ENCODE measurements at regions not wholly inside any gene's neighbourhood (a gene's known extent, or its start where the extent isn't known, plus 50 kb on each side); places are given as distances from the start of the nearest gene placed in this dataset.

DNA sequence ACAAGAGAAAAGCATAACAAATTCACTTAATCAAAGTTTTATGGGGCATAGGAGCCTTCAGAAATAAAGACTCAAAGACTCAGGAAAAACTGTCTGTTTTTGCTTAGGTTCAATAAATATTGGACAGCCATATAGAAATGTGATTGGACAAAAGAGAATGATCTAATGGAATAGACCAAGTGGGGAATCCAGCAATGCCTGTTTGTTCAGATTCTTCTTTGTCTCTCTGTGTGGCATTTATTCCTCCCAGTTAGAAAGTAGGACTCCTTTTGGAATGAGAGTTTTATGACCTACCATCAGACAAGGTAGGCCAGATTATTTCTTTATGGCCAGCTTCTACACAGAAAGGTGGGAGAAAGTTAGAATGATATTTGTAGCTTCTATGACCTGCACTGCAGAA lies 1460.1 kb downstream of the OTOL1 start:
- TF ChIP-seq CTCF (conservative IDR thresholded peaks at IDR 0.05; ENCODE audit: low read length) (no peak), EZH2phosphoT487 (IDR thresholded peaks at IDR 0.05; ENCODE audit: borderline replicate concordance, low read depth, low read length) (no peak)
- Histone ChIP-seq H3K9me3 (ENCODE audit: low read length) (no peaks in the 10 kb centered on the region), H3K27ac (ENCODE audit: low read depth, low read length, poor library complexity, severe bottlenecking) (no peak overlapping the region), H3K4me1 (ENCODE audit: insufficient read depth, low read length, poor library complexity, severe bottlenecking) (no peaks in the 10 kb centered on the region), H3K4me3 (ENCODE audit: low read depth, low read length, poor library complexity, severe bottlenecking) (no peak overlapping the region), H2AFZ (ENCODE audit: low read length) (no peak overlapping the region), H4K20me1 (ENCODE audit: insufficient read depth, low read length) (no peaks in the 10 kb centered on the region), H3K79me2 (ENCODE audit: insufficient read depth, low read depth, low read length) (no peaks in the 10 kb centered on the region), H3K9me2 (ENCODE audit: insufficient read depth, low read length) (no peaks in the 10 kb centered on the region), H3K36me3 (ENCODE audit: insufficient read depth, low read length) (no peaks in the 10 kb centered on the region), H3K4me2 (ENCODE audit: low read length) (no peak overlapping the region)
- ChIA-PET CTCF (ENCODE audit: unreplicated experiment) (no interaction called here), POLR2A (no interaction called here)
- BruUV-seq (replicated peaks): no TSS peak
- DNase-seq (ENCODE audit: low spot score): no peak
- intact Hi-C loops (cut with micrococcal nuclease; ENCODE audit: unreplicated experiment): no loop called here

DNA sequence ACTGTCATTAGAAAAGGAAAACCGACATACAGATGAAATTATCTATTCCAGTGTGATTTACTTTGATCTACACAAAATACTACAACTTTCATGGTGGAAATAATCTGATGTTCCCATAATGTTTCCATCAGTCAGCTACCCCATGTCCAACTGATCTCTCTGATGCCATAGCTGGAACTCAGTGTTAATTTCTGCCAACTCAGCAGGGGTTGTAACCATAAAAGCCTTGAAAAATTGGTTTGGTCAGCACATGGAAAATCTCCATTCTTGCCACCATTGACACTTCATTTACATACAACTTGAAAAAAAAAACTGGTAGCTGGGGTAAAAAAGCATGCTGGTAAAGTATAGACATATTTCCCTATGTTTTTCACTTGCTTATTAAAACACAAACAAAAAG lies 1463.7 kb downstream of the OTOL1 start:
- Histone ChIP-seq H4K20me1 (ENCODE audit: insufficient read depth, low read length) (no peaks in the 10 kb centered on the region), H3K27ac (ENCODE audit: low read depth, low read length, poor library complexity, severe bottlenecking) (no peak overlapping the region), H2AFZ (ENCODE audit: low read length) (no peak overlapping the region), H3K36me3 (ENCODE audit: insufficient read depth, low read length) (no peaks in the 10 kb centered on the region), H3K9me3 (ENCODE audit: low read length) (no peaks in the 10 kb centered on the region), H3K79me2 (ENCODE audit: insufficient read depth, low read depth, low read length) (no peaks in the 10 kb centered on the region), H3K4me3 (ENCODE audit: low read depth, low read length, poor library complexity, severe bottlenecking) (no peak overlapping the region), H3K4me1 (ENCODE audit: insufficient read depth, low read length, poor library complexity, severe bottlenecking) (no peaks in the 10 kb centered on the region), H3K4me2 (ENCODE audit: low read length) (no peak overlapping the region), H3K9me2 (ENCODE audit: insufficient read depth, low read length) (no peaks in the 10 kb centered on the region)
- BruUV-seq (replicated peaks): no TSS peak
- CTCF ChIA-PET (ENCODE audit: unreplicated experiment): no interaction called here
- POLR2A ChIA-PET: interaction anchor here (0.5 kb wide), 1 partner anchor 51 kb away, joined by 5 read pairs; no protein-coding TSS in a partner anchor
- DNase-seq (ENCODE audit: low spot score): no peak
- intact Hi-C loops (cut with micrococcal nuclease; ENCODE audit: unreplicated experiment): no loop called here
- no peak for TF ChIP-seq EZH2phosphoT487 (IDR thresholded peaks at IDR 0.05; ENCODE audit: borderline replicate concordance, low read depth, low read length)
- TF ChIP-seq CTCF (conservative IDR thresholded peaks at IDR 0.05; ENCODE audit: low read length): no peak

GRCh38 chr3:162970292-162970691 lies 1473.7 kb downstream of the OTOL1 start:
- Histone ChIP-seq H3K4me1 (ENCODE audit: insufficient read depth, low read length, poor library complexity, severe bottlenecking) (no peaks in the 10 kb centered on the region), H3K4me2 (ENCODE audit: low read length) (no peak overlapping the region), H3K4me3 (ENCODE audit: low read depth, low read length, poor library complexity, severe bottlenecking) (no peak overlapping the region), H3K27ac (ENCODE audit: low read depth, low read length, poor library complexity, severe bottlenecking) (no peak overlapping the region), H3K9me3 (ENCODE audit: low read length) (peaks cover 3% of the 10 kb centered on the region; the same call in 1 of the 2 replicates), H3K36me3 (ENCODE audit: insufficient read depth, low read length) (no peaks in the 10 kb centered on the region), H3K79me2 (ENCODE audit: insufficient read depth, low read depth, low read length) (no peaks in the 10 kb centered on the region), H3K9me2 (ENCODE audit: insufficient read depth, low read length) (no peaks in the 10 kb centered on the region), H4K20me1 (ENCODE audit: insufficient read depth, low read length) (no peaks in the 10 kb centered on the region), H2AFZ (ENCODE audit: low read length) (no peak overlapping the region)
- CTCF ChIA-PET (ENCODE audit: unreplicated experiment): no interaction called here
- no peak for DNase-seq (ENCODE audit: low spot score)
- intact Hi-C loops (cut with micrococcal nuclease; ENCODE audit: unreplicated experiment): no loop called here
- no TSS peak for BruUV-seq (replicated peaks)
- TF ChIP-seq CTCF (conservative IDR thresholded peaks at IDR 0.05; ENCODE audit: low read length) (no peak), EZH2phosphoT487 (IDR thresholded peaks at IDR 0.05; ENCODE audit: borderline replicate concordance, low read depth, low read length) (no peak)
- POLR2A ChIA-PET: interaction anchor here (0.6 kb wide), 1 partner anchor 34 kb away, joined by 3 read pairs; no protein-coding TSS in a partner anchor

Data from OCI-LY7 (cell line).